GM19239 (cell line): ENCODE measurements at regions not wholly inside any gene's neighbourhood (a gene's known extent, or its start where the extent isn't known, plus 50 kb on each side); places are given as distances from the start of the nearest gene placed in this dataset.
"Not testable (repeated sequence)": the region's sequence is repeated elsewhere in the genome, so short reads cannot be mapped to it uniquely, and the experiment has no call there.

Experiments
- DNase-seq: peaks from one replicate; pipeline ENCODE4 v3.0.0; 2011; ENCODE audit warnings: low spot score; ENCODE audit not compliant: insufficient read length
- FAIRE-seq: peaks from 2 replicates; lab custom pipeline; 2011; peaks lifted over from hg19 to GRCh38; lab: Jason Lieb, UNC

DNA sequence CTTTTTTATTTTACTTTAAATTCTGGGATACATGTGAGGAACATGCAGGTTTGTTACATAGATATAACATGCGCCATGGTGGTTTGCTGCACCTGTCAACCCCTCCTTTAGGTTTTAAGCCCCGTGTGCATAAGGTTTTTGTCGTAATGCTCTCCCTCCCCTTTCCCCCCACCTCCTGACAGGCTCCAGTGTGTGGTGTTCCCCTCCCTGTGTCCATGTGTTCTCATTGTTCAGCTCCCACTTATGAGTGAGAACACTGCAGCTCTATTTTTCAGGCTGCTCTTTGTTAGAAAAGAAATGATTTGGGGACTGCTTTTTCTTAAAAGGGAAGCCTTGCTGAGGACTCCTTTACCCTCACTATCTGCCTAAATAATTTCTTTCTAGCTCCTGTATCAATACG, 430.2 kb upstream of the TMEM132C start:
- not testable (repeated sequence) for FAIRE-seq, DNase-seq

DNA sequence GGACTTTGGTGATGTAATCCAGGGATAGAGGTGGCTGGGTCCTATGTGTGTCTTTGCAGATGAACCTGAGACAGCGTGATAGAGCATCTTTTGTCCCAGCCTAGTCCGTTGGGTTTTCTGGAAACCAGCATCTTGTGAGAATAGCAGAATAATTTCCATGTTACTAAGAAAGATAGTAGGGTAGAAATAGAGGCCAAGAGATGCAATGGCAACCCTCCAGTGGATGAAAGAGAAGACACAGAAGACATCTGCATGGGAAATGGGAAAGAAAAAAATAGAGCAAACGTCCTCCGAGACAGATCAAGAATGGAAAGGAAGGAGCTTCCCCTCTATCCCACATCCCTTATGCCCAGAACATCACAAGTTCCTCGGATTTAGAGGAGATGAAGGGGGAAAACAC, 409.3 kb upstream of the TMEM132C start:
- no peak for FAIRE-seq
- DNase-seq: no peak

GRCh38 chr12:127860536-127860935, 406.4 kb upstream of the TMEM132C start:
- DNase-seq (no peak), FAIRE-seq (no peak)

DNA sequence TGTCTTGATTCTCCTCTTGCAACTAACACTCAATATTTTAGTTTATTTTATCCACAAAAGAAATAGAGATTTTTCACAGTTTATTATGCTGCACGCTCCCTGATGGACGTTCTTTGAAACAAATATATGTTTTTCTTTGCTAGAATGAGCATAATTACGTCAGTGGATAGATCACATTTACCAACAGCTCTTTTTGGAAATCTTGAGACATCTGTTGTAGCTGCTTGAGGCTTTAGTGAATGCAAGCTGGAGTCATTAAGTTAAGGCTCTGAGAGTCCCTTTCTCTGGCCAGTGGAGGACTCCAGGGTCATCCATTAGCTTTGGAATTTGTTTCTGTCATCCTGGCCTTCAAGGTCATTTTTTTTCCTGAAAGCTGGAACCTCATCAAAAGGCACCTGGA, 405.6 kb upstream of the TMEM132C start:
- no peak for FAIRE-seq
- DNase-seq: no peak

DNA sequence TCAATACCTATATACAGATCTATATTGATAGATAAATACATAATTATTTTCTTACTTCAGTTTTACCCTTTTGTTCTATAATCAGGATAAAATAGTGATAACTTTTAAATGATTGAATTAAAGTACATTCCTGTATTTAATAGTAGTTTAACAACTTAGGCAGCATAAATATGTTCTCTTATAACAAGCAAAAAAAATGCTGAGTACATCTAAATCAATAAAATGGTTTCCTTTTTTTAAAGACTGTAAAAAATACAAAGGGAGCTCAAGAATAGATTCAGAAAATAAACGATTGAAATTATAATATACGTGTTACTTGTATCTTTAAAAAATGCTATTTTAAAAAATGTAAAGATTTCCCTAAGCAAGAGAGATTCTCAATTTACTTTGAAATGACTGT, 393.7 kb upstream of the TMEM132C start:
- no peak for FAIRE-seq

DNA sequence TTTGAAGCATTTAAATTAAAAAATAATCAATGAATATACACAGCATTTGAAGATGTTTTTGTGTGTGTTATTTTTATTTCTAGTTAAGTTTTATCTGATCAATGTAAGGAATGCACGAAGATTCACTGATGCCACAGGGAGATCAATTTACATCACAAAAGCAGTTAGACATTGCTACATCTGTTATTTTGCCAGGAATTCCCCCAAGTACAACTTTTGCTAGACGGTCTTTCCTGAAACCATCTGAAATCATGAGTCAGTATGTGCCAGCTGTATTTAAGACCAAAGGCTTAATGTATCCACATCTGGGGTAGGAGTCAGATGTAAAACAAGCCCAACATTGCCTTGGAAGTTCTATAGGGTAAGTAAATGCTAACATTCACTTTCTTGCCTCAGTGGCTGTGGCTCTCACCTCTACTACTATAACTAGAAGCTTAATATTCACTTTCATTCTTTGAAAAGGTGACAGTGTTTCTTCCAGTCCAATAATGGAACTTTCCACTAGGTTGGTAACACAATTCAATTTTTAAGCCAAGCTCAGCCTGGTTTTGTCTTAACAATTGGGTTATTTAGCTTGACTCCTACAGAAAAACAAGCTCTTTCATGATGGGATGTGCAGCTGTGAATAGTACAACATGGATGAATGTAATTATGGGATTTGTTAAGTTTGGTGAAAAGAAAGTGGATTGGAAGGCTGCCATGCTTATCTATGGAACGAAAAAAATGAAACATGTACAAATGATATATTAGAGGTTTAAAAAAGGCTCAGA, 385.4 kb upstream of the TMEM132C start:
- DNase-seq (no peak), FAIRE-seq (no peak)

More for the DNA sequence above, 393.7 kb upstream of the TMEM132C start:
- no peak for DNase-seq

GRCh38 chr12:127883013-127883412, 384.0 kb upstream of the TMEM132C start:
- FAIRE-seq (no peak), DNase-seq (no peak)

DNA sequence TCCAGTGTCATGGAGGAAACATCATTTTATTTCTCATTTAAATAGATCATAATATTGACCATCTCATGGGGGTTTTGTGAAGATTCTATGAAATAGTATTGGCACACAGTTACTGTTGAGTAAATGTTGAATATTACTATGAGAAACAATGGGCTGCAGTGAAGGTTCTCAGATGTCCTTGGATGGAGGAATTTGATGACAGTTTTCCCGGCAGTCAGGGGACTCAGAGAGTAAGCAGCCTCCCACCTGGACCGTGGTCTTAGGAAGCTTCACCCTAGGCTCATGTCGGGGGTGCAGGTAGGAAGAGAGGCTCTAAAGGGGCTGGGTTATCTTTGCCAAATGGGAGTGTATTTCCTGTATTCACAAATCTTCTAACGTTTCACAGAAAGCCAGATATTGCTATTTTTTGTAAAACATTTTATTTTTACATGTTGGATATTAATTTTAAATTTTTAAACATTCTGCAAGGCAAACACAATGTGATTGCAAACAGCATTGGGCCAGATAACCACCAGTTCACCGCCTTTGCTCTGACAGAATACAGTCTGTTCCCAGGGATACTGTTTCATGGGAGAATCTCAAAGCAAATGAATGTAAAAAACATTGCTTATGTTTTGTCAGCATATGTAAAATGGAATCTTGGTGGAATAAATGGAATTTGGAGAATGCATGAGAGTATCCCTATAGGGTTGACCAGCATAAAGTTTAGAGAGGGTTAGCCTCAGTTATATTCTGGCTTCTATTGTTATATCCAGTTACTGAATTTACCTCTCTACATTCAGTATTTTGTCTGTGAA, 380.8 kb upstream of the TMEM132C start:
- DNase-seq (no peak), FAIRE-seq (no peak)

DNA sequence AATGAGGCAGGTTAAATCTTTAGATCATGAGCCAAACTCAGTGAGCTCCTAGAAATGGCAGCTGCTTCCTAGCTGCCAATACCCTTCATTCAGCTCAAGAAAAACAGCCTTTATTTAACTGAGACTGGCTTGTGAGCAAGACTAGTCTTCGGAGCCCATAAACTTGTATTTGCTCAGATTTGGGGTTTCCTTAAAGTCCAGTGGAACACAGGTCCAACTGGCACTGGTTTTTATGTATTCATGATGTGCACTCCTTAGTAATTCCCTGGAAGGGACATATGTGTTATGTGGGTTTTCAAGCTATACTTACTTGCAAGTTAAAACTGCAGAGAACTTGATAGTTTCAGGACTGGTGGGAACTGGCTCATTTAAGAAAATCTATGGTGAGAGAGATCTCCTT, 380.1 kb upstream of the TMEM132C start:
- FAIRE-seq: no peak

GRCh38 chr12:127888943-127889719, 377.8 kb upstream of the TMEM132C start:
- FAIRE-seq: no peak
- no peak for DNase-seq

More for the DNA sequence above, 380.1 kb upstream of the TMEM132C start:
- DNase-seq: no peak

DNA sequence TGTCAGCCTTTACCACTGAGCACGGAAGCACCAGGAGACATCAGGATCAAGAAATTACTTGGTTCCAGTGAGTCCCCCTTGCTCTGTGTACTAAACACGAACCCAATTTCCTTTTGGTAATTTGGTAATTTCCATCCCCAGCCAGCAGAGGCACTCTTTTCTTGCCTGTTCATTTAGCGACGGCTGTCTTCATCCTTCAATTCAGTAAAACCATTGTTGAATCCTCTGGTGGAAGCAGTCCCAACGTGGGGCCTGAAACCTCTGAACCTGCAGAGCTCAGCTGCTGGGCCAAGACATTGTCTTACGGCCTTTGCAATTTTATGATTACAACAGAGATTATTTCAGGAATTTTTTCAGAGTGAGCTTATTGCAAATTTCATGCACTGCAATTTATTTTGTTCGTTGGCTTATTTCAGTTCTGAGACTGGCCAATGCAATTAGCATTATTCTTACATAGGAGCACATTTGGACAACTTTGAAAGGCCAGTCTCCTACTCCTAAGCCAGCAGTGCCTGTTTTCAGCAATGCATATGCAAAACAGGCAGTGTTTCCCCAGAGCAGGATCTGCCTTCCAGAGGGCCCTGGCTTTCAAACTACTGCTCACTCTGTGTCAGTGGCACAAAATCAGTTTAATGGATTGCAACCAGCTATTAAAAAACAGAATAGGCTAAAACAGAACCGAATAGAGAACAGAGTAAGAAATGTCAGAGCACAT, 372.9 kb upstream of the TMEM132C start:
- no peak for DNase-seq
- FAIRE-seq: no peak

GRCh38 chr12:127896661-127897060, 370.3 kb upstream of the TMEM132C start:
- DNase-seq: no peak
- FAIRE-seq: no peak

GRCh38 chr12:127898616-127899015, 368.4 kb upstream of the TMEM132C start:
- FAIRE-seq (no peak), DNase-seq (no peak)

- no peak for FAIRE-seq
- DNase-seq: no peak
Observed at GRCh38 chr12:127899971-127900370, 367.0 kb upstream of the TMEM132C start.

DNA sequence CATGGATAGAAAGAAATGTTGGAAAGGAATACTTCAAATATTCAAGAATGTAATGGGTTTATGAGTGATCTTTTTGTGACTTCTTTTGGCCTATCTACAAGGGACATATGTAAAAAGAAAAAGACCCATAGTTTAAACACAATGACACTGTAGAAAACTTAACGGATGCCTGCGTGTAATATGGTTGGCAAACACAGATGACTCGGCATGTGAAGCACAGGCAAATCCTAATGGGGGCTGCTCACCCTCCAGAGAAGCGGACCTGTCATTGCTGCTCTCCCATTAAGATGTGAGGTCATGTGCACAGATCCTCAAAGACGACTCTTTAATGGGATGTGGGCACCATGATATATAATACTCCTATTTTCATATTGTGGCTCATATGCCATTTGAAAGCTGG, 366.6 kb upstream of the TMEM132C start:
- FAIRE-seq (no peak), DNase-seq (no peak)

DNA sequence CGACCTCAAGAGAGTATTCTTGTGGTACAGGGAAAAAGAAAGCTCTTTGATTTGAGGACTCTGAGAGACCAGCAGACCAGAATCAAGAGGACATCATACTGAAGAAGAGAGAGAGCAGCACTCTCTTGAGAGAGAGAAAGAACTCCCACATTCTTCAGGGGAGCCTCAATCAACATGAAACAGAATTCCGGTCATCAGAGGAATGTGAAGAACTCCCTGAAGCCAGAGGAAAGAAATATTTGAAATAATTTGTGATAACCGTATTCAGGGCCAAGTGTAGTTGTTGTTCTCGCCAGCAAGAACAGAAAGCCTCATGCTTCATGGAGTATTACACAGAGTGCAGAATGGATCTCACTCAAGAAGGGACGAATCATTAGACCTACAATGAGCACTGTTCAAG, 363.8 kb upstream of the TMEM132C start:
- DNase-seq (no peak), FAIRE-seq (no peak)

GRCh38 chr12:127909041-127909440, 357.9 kb upstream of the TMEM132C start:
- FAIRE-seq: no peak
- no peak for DNase-seq

DNA sequence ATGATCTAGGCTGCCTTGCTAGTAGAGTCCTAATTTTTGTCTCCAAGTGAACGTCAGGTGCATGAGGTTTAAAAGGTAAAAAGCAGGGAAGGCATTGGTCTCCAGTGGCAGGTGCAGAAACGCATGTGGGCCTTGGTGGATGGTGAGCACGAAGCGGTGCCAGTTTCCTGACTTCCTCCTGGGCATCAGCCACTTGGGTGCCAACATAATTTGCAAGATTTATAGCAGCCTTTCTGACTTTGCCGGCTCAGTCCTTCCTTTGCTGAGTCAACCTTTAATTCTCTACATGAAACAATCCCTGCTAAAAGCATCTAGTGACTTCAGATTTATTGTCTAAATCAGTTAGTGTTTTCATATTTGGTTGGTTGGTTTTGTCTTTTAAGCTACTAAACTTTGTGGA, 355.7 kb upstream of the TMEM132C start:
- DNase-seq (no peak), FAIRE-seq (no peak)

DNA sequence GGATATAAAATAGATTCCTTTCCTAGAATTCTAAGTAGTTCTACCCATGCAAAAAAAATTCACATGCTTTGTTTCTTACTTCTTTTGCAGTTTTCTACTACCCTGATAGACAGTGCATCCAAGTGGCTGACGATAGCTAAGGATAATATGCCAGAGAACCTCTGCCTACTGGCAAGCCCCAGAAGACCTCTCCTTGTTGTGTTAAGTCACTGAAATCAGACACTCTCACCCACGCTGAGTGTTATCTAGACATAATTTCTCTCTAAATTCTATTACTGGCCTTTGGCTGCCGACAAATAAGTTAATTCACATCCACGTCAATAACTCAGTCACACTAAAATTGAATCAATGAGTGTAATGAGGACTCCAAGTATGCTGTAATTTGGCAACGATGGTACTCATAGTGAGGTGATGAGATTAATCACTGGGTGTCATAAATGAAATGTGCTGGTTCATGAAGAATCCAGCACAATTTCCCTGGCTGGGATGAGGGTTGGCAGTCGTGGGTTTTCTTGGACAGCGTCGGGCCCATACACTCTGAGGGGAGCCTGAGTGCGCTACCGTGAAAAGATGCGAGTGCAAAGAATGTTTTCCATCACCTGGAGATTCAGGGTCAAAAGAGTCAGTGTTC, 354.8 kb upstream of the TMEM132C start:
- no peak for DNase-seq
- FAIRE-seq: no peak

GRCh38 chr12:127923501-127923900, 343.5 kb upstream of the TMEM132C start:
- no peak for FAIRE-seq
- DNase-seq: no peak
